A549 (cell line): ENCODE measurements at regions not wholly inside any gene's neighbourhood (a gene's known extent, or its start where the extent isn't known, plus 50 kb on each side); places are given as distances from the start of the nearest gene placed in this dataset.
A peak's percentile ranks its signal among the peaks of the same experiment; 100 is the strongest.

Experiments
- ATAC-seq, 2 experiments: fragments of 200-7000 bp in 1 of 2; fragments of >200 bp in 1 of 2; cut with Nextera tagmentation in 1 of 2; cut with Tn5 transposase in 1 of 2; 3 replicates each; pipeline versions ENCODE4 v1.8.0 to v1.9.1; 2018 to 2020; ENCODE audit warnings: mild to moderate bottlenecking in 1 of 2, moderate library complexity in 1 of 2
- CTCF ChIA-PET: fragments of 300-600 bp; sonication (Branson Sonifier 250); formaldehyde crosslinking; extraction: SDS; loops from one replicate; lab custom pipeline; 2021; ENCODE audit warnings: antibody characterized with exemption, inconsistent platforms; lab: Yijun Ruan, JAX
- POLR2A ChIA-PET: fragments of 350-600 bp; formaldehyde crosslinking; extraction: SDS; loops from one replicate; lab custom pipeline; 2021; ENCODE audit warnings: antibody characterized with exemption, inconsistent platforms; lab: Yijun Ruan, JAX
- DNase-seq, 2 experiments: peaks; one replicate each; pipeline versions ENCODE4 v3.0.0 to v3.0.0-alpha.2; 2011 to 2016; ENCODE audit warnings: low read depth in 1 of 2, low spot score in 1 of 2
- FAIRE-seq: peaks from 2 replicates; lab custom pipeline; 2011; peaks lifted over from hg19 to GRCh38; lab: Jason Lieb, UNC
- H3K27ac ChIP-seq, 2 experiments: fragments of >200 bp; sonication (Bioruptor Twin); formaldehyde crosslinking; 3 replicates each; pipeline ENCODE4 v1.5.1; 2016 to 2017
- H3K4me1 ChIP-seq: fragments of >200 bp; sonication (Bioruptor Twin); formaldehyde crosslinking; 3 replicates; pipeline ENCODE4 v1.6.1; 2016
- H3K4me2 ChIP-seq: fragments of >200 bp; sonication (Bioruptor Twin); formaldehyde crosslinking; 3 replicates; pipeline ENCODE4 v1.6.1; 2016
- H3K4me3 ChIP-seq: fragments of >200 bp; sonication (Bioruptor Twin); formaldehyde crosslinking; 3 replicates; pipeline ENCODE4 v1.5.1; 2016
- H3K9me3 ChIP-seq: fragments of >200 bp; sonication (Bioruptor Twin); formaldehyde crosslinking; 3 replicates; pipeline ENCODE4 v1.6.1; 2016
- BHLHE40 ChIP-seq: IDR thresholded peaks from 2 replicates; pipeline ENCODE4 v1.6.1; 2012; ENCODE audit warnings: low read depth, low read length, inconsistent platforms
- CHD4 ChIP-seq: fragments of 200-600 bp; sonication (generic); IDR thresholded peaks from 2 replicates; pipeline ENCODE4 v1.6.1; 2016; ENCODE audit warnings: antibody characterized with exemption, mild to moderate bottlenecking, borderline replicate concordance
- EHF ChIP-seq: fragments of 250-450 bp; sonication (Bioruptor Pico); IDR thresholded peaks from 2 replicates; pipeline ENCODE4 v1.5.0; 2020; ENCODE audit warnings: mild to moderate bottlenecking
- ESRRA ChIP-seq: fragments of 150-350 bp; IDR thresholded peaks from 2 replicates; pipeline ENCODE4 v1.6.1; 2014; ENCODE audit warnings: mild to moderate bottlenecking, low read length, borderline replicate concordance
- FOSB ChIP-seq: fragments of 250-450 bp; sonication (Bioruptor Pico); IDR thresholded peaks from 2 replicates; pipeline ENCODE4 v1.5.0; 2020; ENCODE audit warnings: mild to moderate bottlenecking, moderate library complexity
- FOSL2 ChIP-seq, 2 experiments: fragments of 450-650 bp in 1 of 2; fragments of >200 bp in 1 of 2; sonication (Bioruptor Twin) in 1 of 2; formaldehyde crosslinking; IDR thresholded peaks; 2 replicates each; pipeline versions ENCODE4 v1.5.0 to v1.6.1; 2016 to 2020; ENCODE audit warnings: mild to moderate bottlenecking in 1 of 2, moderate library complexity in 1 of 2
- GATA3 ChIP-seq: IDR thresholded peaks from 2 replicates; pipeline ENCODE4 v1.6.1; 2012; ENCODE audit warnings: borderline replicate concordance
- JUNB ChIP-seq: fragments of >200 bp; sonication (Bioruptor Twin); formaldehyde crosslinking; IDR thresholded peaks from 2 replicates; pipeline ENCODE4 v1.6.1; 2016
- KDM1A ChIP-seq: fragments of 200-600 bp; sonication (generic); IDR thresholded peaks from 2 replicates; pipeline ENCODE4 v1.6.1; 2016; ENCODE audit warnings: low read depth, mild to moderate bottlenecking
- MAZ ChIP-seq: fragments of 150-350 bp; IDR thresholded peaks from 2 replicates; pipeline ENCODE4 v1.6.1; 2014; ENCODE audit warnings: antibody characterized with exemption, low read depth, low read length, borderline replicate concordance
- NR3C1 ChIP-seq: fragments of >200 bp; sonication (Bioruptor Twin); formaldehyde crosslinking; IDR thresholded peaks from 3 replicates; pipeline ENCODE4 v1.6.1; 2017
- RFX5 ChIP-seq: fragments of 450-650 bp; IDR thresholded peaks from 2 replicates; pipeline ENCODE4 v1.7.1; 2014; ENCODE audit warnings: antibody characterized with exemption, mild to moderate bottlenecking, moderate library complexity
- RNF2 ChIP-seq: fragments of 200-600 bp; sonication (generic); IDR thresholded peaks from 2 replicates; pipeline ENCODE4 v1.6.1; 2016; ENCODE audit warnings: low read depth, mild to moderate bottlenecking, antibody characterized with exemption, moderate library complexity, borderline replicate concordance
- SREBF2 ChIP-seq: fragments of 450-650 bp; IDR thresholded peaks from 2 replicates; pipeline ENCODE4 v1.6.1; 2014; ENCODE audit warnings: mild to moderate bottlenecking, moderate library complexity
- TP53 ChIP-seq: fragments of 250-450 bp; sonication (Bioruptor Pico); IDR thresholded peaks from 2 replicates; pipeline ENCODE4 v1.5.0; 2021; ENCODE audit warnings: mild to moderate bottlenecking, moderate library complexity
- WGBS: methylation state at CpG from one replicate; pipeline ENCODE4 v1.1.6; 2017; ENCODE audit errors: missing lambda C conversion rate; 5-methylcytosine and 5-hydroxymethylcytosine counted together
- TF ChIP-seq, protein P1 (sequence below): fragments of >200 bp; sonication (Bioruptor Twin); formaldehyde crosslinking; IDR thresholded peaks from 3 replicates; pipeline ENCODE4 v1.5.1; 2016
- TF ChIP-seq, protein P2 (sequence below): IDR thresholded peaks from 2 replicates; pipeline ENCODE4 v1.6.1; 2012; ENCODE audit warnings: low read depth, borderline replicate concordance
- TF ChIP-seq, protein P3 (sequence below): fragments of 250-450 bp; sonication (Bioruptor Pico); IDR thresholded peaks from 2 replicates; pipeline ENCODE4 v1.5.0; 2020; ENCODE audit warnings: low read depth, mild to moderate bottlenecking, moderate library complexity
- TF ChIP-seq, protein P4 (sequence below): fragments of 200-600 bp; sonication (generic); IDR thresholded peaks from 2 replicates; pipeline ENCODE4 v1.6.1; 2016; ENCODE audit warnings: antibody characterized with exemption, mild to moderate bottlenecking, moderate library complexity
- TF ChIP-seq, protein P5 (sequence below): fragments of >200 bp; sonication (Bioruptor Twin); formaldehyde crosslinking; IDR thresholded peaks from 2 replicates; pipeline ENCODE4 v1.6.1; 2016

DNA sequence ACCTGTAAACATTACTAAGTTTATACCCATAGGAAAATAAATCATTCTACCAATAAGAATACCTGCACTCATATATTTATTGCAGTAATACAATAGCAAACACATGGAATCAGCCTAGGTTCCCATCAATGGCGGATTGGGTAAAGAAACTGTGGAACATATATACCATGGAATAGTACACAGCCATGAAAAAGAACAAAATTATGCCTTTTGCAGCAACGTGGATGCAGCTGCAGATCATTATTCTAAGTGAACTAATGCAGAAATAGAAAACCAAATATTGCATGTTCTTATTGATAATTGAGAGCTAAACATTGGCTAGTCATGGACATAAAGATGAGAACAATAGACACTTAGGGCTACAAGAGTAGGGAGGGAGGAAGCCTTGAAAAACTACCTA lies 667.4 kb upstream of the WWC1 start:
- H3K4me2 ChIP-seq, result no peak overlapping the region
- peaks cover 4% of the 10 kb centered on the region; the same call in 1 of the 3 replicates for H3K4me1 ChIP-seq
- DNase-seq (no peak), ATAC-seq (no peak), FAIRE-seq (no peak)
- CTCF ChIA-PET, result no interaction called here
- no peak overlapping the region for H3K27ac ChIP-seq
- WGBS, result 20% methylated on average over 2 of the region's 2 CpGs
- H3K4me3 ChIP-seq, result no peak overlapping the region
- TF ChIP-seq JUNB (no peak), TP53 (CRISPR knock-in tag) (no peak)
- 0 out of 3 replicates have a peak, but pooled peaks cover 3% of the 10 kb centered on the region for H3K9me3 ChIP-seq
- POLR2A ChIA-PET, result no interaction called here

DNA sequence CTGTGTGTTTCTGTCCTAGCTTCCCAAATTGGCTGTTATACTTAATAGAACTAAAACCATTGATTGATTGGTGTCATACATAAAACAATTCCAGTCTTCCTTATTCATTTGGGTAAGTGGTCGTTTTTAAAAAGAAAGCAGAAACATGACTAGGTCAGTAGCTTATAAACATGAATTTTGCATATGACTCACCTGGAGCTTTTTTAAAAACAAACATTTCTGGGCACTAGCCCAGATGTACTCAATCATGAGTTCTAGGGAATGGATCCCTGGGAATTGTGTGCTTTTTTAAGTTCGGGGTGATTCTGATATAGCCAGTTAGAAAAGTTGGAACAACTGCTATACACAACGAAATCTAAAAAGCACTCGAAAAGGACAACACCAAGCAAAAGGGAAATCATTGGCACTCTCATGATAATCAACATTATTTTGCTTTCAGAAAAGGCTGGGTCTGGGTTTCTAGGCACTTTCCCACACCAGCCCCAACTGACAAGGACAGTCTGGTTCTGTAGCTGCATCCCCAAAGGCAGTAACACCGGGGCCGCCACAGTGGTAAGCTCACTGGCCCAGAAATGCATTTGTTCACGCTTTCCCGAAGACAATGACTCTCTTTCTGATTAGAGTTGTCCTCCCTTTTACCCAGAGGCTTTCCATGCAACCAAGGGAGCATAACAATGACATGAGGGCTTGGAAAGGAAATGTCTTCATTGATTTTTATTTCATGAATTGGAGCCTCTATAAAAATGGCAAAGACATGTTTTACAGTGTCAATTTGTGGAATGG lies 664.9 kb upstream of the WWC1 start:
- no peak overlapping the region for H3K4me3 ChIP-seq
- no peak overlapping the region for H3K27ac ChIP-seq
- H3K4me1 ChIP-seq, result peaks cover 4% of the 10 kb centered on the region; the same call in 1 of the 3 replicates
- H3K9me3 ChIP-seq, result 0 out of 3 replicates have a peak, but pooled peaks cover 3% of the 10 kb centered on the region
- FAIRE-seq, result no peak
- TF ChIP-seq SREBF2 (no peak), ESRRA (no peak), GATA3 (no peak), KDM1A (no peak), FOSB (no peak), BHLHE40 (no peak), RNF2 (no peak), CHD4 (no peak), EHF (CRISPR knock-in tag) (no peak), FOSL2 (IDR thresholded peaks at IDR 0.05) (no peak), FOSL2 (CRISPR knock-in tag; IDR thresholded peaks at IDR 0.05) (no peak), MAZ (no peak), JUNB (no peak), TP53 (CRISPR knock-in tag) (no peak), NR3C1 (no peak)
- TF ChIP-seq, protein P1, sequence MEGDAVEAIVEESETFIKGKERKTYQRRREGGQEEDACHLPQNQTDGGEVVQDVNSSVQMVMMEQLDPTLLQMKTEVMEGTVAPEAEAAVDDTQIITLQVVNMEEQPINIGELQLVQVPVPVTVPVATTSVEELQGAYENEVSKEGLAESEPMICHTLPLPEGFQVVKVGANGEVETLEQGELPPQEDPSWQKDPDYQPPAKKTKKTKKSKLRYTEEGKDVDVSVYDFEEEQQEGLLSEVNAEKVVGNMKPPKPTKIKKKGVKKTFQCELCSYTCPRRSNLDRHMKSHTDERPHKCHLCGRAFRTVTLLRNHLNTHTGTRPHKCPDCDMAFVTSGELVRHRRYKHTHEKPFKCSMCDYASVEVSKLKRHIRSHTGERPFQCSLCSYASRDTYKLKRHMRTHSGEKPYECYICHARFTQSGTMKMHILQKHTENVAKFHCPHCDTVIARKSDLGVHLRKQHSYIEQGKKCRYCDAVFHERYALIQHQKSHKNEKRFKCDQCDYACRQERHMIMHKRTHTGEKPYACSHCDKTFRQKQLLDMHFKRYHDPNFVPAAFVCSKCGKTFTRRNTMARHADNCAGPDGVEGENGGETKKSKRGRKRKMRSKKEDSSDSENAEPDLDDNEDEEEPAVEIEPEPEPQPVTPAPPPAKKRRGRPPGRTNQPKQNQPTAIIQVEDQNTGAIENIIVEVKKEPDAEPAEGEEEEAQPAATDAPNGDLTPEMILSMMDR, result no peak
- TF ChIP-seq, protein P2, sequence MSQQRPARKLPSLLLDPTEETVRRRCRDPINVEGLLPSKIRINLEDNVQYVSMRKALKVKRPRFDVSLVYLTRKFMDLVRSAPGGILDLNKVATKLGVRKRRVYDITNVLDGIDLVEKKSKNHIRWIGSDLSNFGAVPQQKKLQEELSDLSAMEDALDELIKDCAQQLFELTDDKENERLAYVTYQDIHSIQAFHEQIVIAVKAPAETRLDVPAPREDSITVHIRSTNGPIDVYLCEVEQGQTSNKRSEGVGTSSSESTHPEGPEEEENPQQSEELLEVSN, result no peak
- TF ChIP-seq, protein P3, sequence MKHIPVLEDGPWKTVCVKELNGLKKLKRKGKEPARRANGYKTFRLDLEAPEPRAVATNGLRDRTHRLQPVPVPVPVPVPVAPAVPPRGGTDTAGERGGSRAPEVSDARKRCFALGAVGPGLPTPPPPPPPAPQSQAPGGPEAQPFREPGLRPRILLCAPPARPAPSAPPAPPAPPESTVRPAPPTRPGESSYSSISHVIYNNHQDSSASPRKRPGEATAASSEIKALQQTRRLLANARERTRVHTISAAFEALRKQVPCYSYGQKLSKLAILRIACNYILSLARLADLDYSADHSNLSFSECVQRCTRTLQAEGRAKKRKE (CRISPR knock-in tag), result no peak
- H3K4me2 ChIP-seq, result 0 out of 3 replicates have a peak overlapping the region, but pooled peaks have one; percentile 11
- WGBS, result 61% methylated on average over 8 of the region's 8 CpGs
- ATAC-seq, result no peak
- CTCF ChIA-PET, result interaction anchor here (0.6 to 1.2 kb wide), 3 partner anchors 9 to 1233 kb away, joined by 3 read pairs; no protein-coding TSS in a partner anchor
- DNase-seq, result no peak
- POLR2A ChIA-PET, result no interaction called here

DNA sequence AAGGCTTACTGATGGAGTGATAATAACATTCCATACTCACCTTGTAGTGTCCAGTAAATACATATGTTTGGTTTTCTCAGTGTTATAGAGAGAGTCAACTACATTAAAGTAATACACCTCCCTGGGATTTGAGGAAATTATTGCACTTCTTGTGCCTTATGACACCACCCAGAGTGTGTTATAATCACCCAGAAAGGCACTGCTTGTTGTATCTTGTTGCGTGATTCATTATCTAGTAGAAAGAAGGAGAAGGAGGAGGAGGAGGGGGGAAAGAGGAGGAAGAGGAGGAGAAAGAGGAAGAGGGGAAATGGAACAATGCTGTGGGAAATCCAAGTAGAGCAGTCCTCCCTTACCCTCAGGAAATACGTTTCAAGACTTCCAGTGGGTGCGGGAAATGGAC lies 661.8 kb upstream of the WWC1 start:
- CTCF ChIA-PET, result no interaction called here
- Histone ChIP-seq H3K4me3 (no peak overlapping the region), H3K4me1 (peaks cover 20% of the 10 kb centered on the region), H3K9me3 (no peaks in the 10 kb centered on the region), H3K27ac (no peak overlapping the region), H3K4me2 (no peak overlapping the region)
- TF ChIP-seq, protein P4, sequence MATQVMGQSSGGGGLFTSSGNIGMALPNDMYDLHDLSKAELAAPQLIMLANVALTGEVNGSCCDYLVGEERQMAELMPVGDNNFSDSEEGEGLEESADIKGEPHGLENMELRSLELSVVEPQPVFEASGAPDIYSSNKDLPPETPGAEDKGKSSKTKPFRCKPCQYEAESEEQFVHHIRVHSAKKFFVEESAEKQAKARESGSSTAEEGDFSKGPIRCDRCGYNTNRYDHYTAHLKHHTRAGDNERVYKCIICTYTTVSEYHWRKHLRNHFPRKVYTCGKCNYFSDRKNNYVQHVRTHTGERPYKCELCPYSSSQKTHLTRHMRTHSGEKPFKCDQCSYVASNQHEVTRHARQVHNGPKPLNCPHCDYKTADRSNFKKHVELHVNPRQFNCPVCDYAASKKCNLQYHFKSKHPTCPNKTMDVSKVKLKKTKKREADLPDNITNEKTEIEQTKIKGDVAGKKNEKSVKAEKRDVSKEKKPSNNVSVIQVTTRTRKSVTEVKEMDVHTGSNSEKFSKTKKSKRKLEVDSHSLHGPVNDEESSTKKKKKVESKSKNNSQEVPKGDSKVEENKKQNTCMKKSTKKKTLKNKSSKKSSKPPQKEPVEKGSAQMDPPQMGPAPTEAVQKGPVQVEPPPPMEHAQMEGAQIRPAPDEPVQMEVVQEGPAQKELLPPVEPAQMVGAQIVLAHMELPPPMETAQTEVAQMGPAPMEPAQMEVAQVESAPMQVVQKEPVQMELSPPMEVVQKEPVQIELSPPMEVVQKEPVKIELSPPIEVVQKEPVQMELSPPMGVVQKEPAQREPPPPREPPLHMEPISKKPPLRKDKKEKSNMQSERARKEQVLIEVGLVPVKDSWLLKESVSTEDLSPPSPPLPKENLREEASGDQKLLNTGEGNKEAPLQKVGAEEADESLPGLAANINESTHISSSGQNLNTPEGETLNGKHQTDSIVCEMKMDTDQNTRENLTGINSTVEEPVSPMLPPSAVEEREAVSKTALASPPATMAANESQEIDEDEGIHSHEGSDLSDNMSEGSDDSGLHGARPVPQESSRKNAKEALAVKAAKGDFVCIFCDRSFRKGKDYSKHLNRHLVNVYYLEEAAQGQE, result no peak
- TF ChIP-seq, protein P5, sequence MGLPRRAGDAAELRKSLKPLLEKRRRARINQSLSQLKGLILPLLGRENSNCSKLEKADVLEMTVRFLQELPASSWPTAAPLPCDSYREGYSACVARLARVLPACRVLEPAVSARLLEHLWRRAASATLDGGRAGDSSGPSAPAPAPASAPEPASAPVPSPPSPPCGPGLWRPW, result no peak
- TF ChIP-seq FOSB (no peak), RNF2 (no peak), RFX5 (no peak)
- POLR2A ChIA-PET, result no interaction called here
- DNase-seq, result no peak
- no peak for FAIRE-seq
- no peak for ATAC-seq
- 81% methylated on average over 3 of the region's 3 CpGs for WGBS
